IPS-18c (cell line): ENCODE measurements at regions not wholly inside any gene's neighbourhood (a gene's known extent, or its start where the extent isn't known, plus 50 kb on each side); places are given as distances from the start of the nearest gene placed in this dataset.

Experiments
- H3K4me3 ChIP-seq: 2 replicates; pipeline ENCODE4 v1.7.0; 2013; ENCODE audit warnings: low read depth, mild to moderate bottlenecking, low read length, moderate library complexity; ENCODE audit not compliant: insufficient read depth
- H3K9me3 ChIP-seq: one replicate; pipeline ENCODE4 v1.6.1; 2013; ENCODE audit warnings: mild to moderate bottlenecking, low read length, moderate library complexity; ENCODE audit not compliant: control insufficient read depth, insufficient read depth

GRCh38 chr1:181335631-181336030 lies 147.7 kb upstream of the CACNA1E start:
- Histone ChIP-seq H3K4me3 (no peak overlapping the region), H3K9me3 (no peaks in the 10 kb centered on the region)

- Histone ChIP-seq H3K9me3 (no peaks in the 10 kb centered on the region), H3K4me3 (no peak overlapping the region)
These were observed 142.2 kb upstream of the CACNA1E start for GRCh38 chr1:181341026-181341632.

GRCh38 chr1:181344091-181344490 lies 139.2 kb upstream of the CACNA1E start:
- Histone ChIP-seq H3K9me3 (no peaks in the 10 kb centered on the region), H3K4me3 (no peak overlapping the region)

GRCh38 chr1:181345146-181345545 lies 138.2 kb upstream of the CACNA1E start:
- Histone ChIP-seq H3K4me3 (no peak overlapping the region), H3K9me3 (no peaks in the 10 kb centered on the region)

GRCh38 chr1:181347495-181348390 lies 135.6 kb upstream of the CACNA1E start:
- Histone ChIP-seq H3K4me3 (no peak overlapping the region), H3K9me3 (no peaks in the 10 kb centered on the region)

- no peaks in the 10 kb centered on the region for H3K9me3 ChIP-seq
- no peak overlapping the region for H3K4me3 ChIP-seq
These were observed 133.8 kb upstream of the CACNA1E start for GRCh38 chr1:181349512-181349911.

GRCh38 chr1:181350131-181350530 lies 133.2 kb upstream of the CACNA1E start:
- no peaks in the 10 kb centered on the region for H3K9me3 ChIP-seq
- no peak overlapping the region for H3K4me3 ChIP-seq

GRCh38 chr1:181351740-181352139 lies 131.6 kb upstream of the CACNA1E start:
- no peaks in the 10 kb centered on the region for H3K9me3 ChIP-seq
- H3K4me3 ChIP-seq, result no peak overlapping the region

GRCh38 chr1:181352695-181353094 lies 130.6 kb upstream of the CACNA1E start:
- H3K9me3 ChIP-seq, result no peaks in the 10 kb centered on the region
- no peak overlapping the region for H3K4me3 ChIP-seq

GRCh38 chr1:181353526-181353925 lies 129.8 kb upstream of the CACNA1E start:
- Histone ChIP-seq H3K9me3 (no peaks in the 10 kb centered on the region), H3K4me3 (no peak overlapping the region)

- H3K9me3 ChIP-seq, result no peaks in the 10 kb centered on the region
- no peak overlapping the region for H3K4me3 ChIP-seq
These were observed 128.5 kb upstream of the CACNA1E start for GRCh38 chr1:181354865-181355264.

- Histone ChIP-seq H3K9me3 (no peaks in the 10 kb centered on the region), H3K4me3 (no peak overlapping the region)
These were observed 126.6 kb upstream of the CACNA1E start for GRCh38 chr1:181356505-181357340.

GRCh38 chr1:181359012-181359411 lies 124.3 kb upstream of the CACNA1E start:
- H3K4me3 ChIP-seq, result no peak overlapping the region
- no peaks in the 10 kb centered on the region for H3K9me3 ChIP-seq

- Histone ChIP-seq H3K9me3 (no peaks in the 10 kb centered on the region), H3K4me3 (no peak overlapping the region)
These were observed 118.5 kb upstream of the CACNA1E start for GRCh38 chr1:181364801-181365200.

- H3K9me3 ChIP-seq, result no peaks in the 10 kb centered on the region
- H3K4me3 ChIP-seq, result no peak overlapping the region
These were observed 116.4 kb upstream of the CACNA1E start for GRCh38 chr1:181366910-181367309.

- no peaks in the 10 kb centered on the region for H3K9me3 ChIP-seq
- H3K4me3 ChIP-seq, result no peak overlapping the region
These were observed 113.9 kb upstream of the CACNA1E start for GRCh38 chr1:181369416-181369815.

- no peaks in the 10 kb centered on the region for H3K9me3 ChIP-seq
- no peak overlapping the region for H3K4me3 ChIP-seq
These were observed 99.6 kb upstream of the CACNA1E start for GRCh38 chr1:181383695-181384094.

- no peaks in the 10 kb centered on the region for H3K9me3 ChIP-seq
- no peak overlapping the region for H3K4me3 ChIP-seq
These were observed 97.0 kb upstream of the CACNA1E start for GRCh38 chr1:181386340-181386739.
